ENCODE measurements at regions not wholly inside any gene's neighbourhood (a gene's known extent, or its start where the extent isn't known, plus 50 kb on each side); places are given as distances from the start of the nearest gene placed in this dataset.

DNA sequence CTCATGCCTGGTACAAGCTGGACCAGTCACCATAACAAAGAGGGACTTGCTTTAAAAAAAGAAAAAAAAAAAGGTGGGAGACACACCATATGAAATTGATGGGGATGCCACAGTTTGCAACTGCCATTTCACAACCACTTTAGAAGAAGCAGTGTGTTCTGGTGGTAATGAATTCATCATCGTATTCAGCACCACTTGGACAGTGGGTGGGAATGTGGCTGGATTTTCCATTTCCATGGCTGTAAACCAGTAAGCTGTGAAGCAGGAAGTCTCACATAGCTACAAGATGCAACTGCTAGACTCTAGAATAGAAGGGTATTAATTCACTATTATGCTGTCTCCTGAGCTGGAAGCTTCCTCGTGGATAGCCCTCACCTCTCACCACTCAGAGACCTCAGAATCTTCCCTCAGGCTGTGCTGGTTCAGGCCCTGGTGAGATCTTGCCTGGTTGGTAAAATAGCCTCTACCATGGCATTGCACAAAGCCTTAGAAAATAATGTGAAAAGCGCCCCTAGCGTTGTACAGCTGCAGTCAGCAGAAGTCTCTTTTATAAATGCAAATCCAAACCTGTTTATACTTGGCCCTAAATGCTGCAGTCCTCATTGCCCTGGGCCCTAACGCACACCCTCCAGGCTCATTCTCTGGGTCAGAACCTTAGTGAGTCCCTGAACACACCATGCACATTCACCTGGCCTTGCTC is 150.7 kb downstream of the KCTD15 start:
- TF ChIP-seq, protein P1, sequence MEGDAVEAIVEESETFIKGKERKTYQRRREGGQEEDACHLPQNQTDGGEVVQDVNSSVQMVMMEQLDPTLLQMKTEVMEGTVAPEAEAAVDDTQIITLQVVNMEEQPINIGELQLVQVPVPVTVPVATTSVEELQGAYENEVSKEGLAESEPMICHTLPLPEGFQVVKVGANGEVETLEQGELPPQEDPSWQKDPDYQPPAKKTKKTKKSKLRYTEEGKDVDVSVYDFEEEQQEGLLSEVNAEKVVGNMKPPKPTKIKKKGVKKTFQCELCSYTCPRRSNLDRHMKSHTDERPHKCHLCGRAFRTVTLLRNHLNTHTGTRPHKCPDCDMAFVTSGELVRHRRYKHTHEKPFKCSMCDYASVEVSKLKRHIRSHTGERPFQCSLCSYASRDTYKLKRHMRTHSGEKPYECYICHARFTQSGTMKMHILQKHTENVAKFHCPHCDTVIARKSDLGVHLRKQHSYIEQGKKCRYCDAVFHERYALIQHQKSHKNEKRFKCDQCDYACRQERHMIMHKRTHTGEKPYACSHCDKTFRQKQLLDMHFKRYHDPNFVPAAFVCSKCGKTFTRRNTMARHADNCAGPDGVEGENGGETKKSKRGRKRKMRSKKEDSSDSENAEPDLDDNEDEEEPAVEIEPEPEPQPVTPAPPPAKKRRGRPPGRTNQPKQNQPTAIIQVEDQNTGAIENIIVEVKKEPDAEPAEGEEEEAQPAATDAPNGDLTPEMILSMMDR (conservative IDR thresholded peaks at IDR 0.05; ENCODE audit: low read depth, low read length), result no peak
- no peak for TF ChIP-seq EZH2 (IDR thresholded peaks at IDR 0.05; ENCODE audit: borderline replicate concordance, low read depth, low read length, poor library complexity, severe bottlenecking)
- Histone ChIP-seq H3K27me3 (replicated peaks; ENCODE audit: insufficient read depth, low read depth, low read length, poor library complexity) (no peaks in the 10 kb centered on the region), H3K9me3 (ENCODE audit: low read depth, low read length, poor library complexity, severe bottlenecking) (no peaks in the 10 kb centered on the region), H3K4me1 (ENCODE audit: insufficient read depth, low read length, poor library complexity, severe bottlenecking) (no peaks in the 10 kb centered on the region), H3K36me3 (ENCODE audit: insufficient read depth, low read length, poor library complexity, severe bottlenecking) (no peaks in the 10 kb centered on the region), H3K4me3 (ENCODE audit: low read depth, low read length, poor library complexity, severe bottlenecking) (no peak overlapping the region), H3K27ac (ENCODE audit: low read depth, low read length, poor library complexity, severe bottlenecking) (no peak overlapping the region)
- intact Hi-C loops (cut with micrococcal nuclease; ENCODE audit: unreplicated experiment), result no loop called here
- no peak for DNase-seq (ENCODE audit: low spot score)
- BruUV-seq (replicated peaks), result no TSS peak
- CTCF ChIA-PET, result no interaction called here
- POLR2A ChIA-PET (ENCODE audit: low non-redundant PET), result no interaction called here

DNA sequence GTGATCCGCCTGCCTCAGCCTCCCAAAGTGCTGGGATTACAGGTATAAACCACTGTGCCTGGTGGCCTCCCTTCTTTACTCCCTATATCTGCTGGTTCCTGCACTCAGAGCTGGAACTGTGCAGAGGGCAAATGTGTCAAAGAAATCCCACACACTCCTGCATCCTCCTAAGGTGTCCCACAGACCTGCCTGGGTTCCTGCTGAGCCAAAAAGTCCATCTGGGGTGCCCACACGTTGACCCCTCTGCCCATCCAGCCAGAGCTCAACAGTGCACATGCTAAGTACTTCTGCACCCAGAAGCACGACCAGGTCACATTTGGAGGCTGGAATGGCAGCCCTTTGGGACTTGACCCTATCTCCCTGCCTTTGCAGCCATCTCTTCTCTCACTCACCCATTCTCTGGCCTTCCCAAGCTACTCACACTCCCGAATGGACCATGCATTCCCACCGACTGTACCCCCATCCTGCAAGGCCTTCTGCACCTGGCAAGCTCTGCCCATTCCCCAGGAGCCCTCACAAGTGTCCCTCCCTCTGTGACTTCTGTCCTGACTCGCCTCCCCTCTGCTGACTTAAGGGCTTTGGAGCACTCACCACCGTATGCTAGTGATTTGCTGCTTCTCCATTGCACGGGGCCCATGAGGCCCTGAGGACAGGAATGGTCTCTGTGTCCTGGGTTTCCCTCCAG is 152.1 kb downstream of the KCTD15 start:
- TF ChIP-seq, protein P1 (conservative IDR thresholded peaks at IDR 0.05; ENCODE audit: low read depth, low read length), result no peak
- TF ChIP-seq EZH2 (IDR thresholded peaks at IDR 0.05; ENCODE audit: borderline replicate concordance, low read depth, low read length, poor library complexity, severe bottlenecking), result no peak
- Histone ChIP-seq H3K27ac (ENCODE audit: low read depth, low read length, poor library complexity, severe bottlenecking) (no peak overlapping the region), H3K27me3 (replicated peaks; ENCODE audit: insufficient read depth, low read depth, low read length, poor library complexity) (no peaks in the 10 kb centered on the region), H3K4me3 (ENCODE audit: low read depth, low read length, poor library complexity, severe bottlenecking) (no peak overlapping the region), H3K4me1 (ENCODE audit: insufficient read depth, low read length, poor library complexity, severe bottlenecking) (no peaks in the 10 kb centered on the region), H3K36me3 (ENCODE audit: insufficient read depth, low read length, poor library complexity, severe bottlenecking) (no peaks in the 10 kb centered on the region), H3K9me3 (ENCODE audit: low read depth, low read length, poor library complexity, severe bottlenecking) (no peaks in the 10 kb centered on the region)
- POLR2A ChIA-PET (ENCODE audit: low non-redundant PET), result no interaction called here
- BruUV-seq (replicated peaks), result no TSS peak
- no peak for DNase-seq (ENCODE audit: low spot score)
- CTCF ChIA-PET, result no interaction called here
- intact Hi-C loops (cut with micrococcal nuclease; ENCODE audit: unreplicated experiment), result no loop called here

DNA sequence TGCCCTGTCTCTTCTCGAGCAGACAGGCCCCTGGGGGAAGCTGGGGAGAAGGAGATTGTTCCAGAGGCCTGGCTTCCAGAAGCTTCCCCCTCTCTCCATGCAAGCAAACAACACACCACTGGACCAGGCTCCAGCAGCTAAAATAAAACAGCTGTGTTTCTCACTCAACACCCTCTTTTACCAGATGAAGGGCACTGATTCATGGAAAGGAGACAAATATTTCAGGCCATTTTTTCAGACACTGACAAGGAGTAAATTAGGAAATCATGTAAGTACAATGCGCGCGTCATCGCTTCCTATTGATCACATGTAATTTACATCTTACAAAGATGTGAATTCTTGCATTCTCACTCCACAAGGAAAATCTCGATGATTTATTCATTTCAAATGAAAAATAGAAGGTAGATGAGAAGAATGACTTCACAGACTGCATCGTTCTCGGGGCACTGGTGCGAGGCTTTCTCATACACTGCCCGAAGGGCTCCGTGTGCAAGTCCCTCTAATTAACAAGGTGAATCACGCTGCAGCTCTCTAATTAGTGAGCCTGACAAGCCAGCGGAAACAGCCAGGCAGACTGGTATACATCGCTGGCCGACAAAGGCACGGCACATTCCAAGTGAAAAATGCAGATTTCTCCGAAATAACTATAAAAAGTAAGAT is 153.6 kb downstream of the KCTD15 start:
- Histone ChIP-seq H3K27me3 (replicated peaks; ENCODE audit: insufficient read depth, low read depth, low read length, poor library complexity) (no peaks in the 10 kb centered on the region), H3K4me3 (ENCODE audit: low read depth, low read length, poor library complexity, severe bottlenecking) (no peak overlapping the region), H3K4me1 (ENCODE audit: insufficient read depth, low read length, poor library complexity, severe bottlenecking) (no peaks in the 10 kb centered on the region), H3K9me3 (ENCODE audit: low read depth, low read length, poor library complexity, severe bottlenecking) (no peaks in the 10 kb centered on the region), H3K36me3 (ENCODE audit: insufficient read depth, low read length, poor library complexity, severe bottlenecking) (no peaks in the 10 kb centered on the region), H3K27ac (ENCODE audit: low read depth, low read length, poor library complexity, severe bottlenecking) (no peak overlapping the region)
- DNase-seq (ENCODE audit: low spot score), result no peak
- ChIA-PET POLR2A (ENCODE audit: low non-redundant PET) (no interaction called here), CTCF (no interaction called here)
- intact Hi-C loops (cut with micrococcal nuclease; ENCODE audit: unreplicated experiment), result no loop called here
- TF ChIP-seq, protein P1 (conservative IDR thresholded peaks at IDR 0.05; ENCODE audit: low read depth, low read length), result no peak
- no peak for TF ChIP-seq EZH2 (IDR thresholded peaks at IDR 0.05; ENCODE audit: borderline replicate concordance, low read depth, low read length, poor library complexity, severe bottlenecking)
- BruUV-seq (replicated peaks), result no TSS peak

Data from A673 (cell line).